ENCODE measurements at regions not wholly inside any gene's neighbourhood (a gene's known extent, or its start where the extent isn't known, plus 50 kb on each side); places are given as distances from the start of the nearest gene placed in this dataset.

DNA sequence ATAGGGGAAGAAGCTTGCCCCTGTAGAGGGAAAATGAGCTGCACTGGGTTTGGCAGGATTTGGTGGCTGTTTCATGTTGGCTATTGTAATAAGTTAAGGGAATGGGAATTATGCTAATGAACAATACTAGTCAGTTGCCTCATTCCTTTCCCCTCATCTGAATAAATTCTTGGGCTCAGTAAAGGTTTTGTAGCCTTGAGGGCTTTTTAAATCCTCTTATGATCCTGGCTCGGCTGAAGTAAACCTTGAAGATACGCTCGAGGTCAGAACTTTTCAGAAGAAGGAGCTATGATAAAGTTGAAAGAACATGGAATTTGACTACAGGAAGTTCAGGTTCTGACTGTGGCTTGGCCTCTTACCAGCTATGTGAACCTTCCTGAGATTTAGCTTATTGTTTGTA lies 448.7 kb downstream of the RAB38 start:
- Mint-ChIP-seq H3K9me3 (no peaks in the 10 kb centered on the region), H3K4me1 (ENCODE audit: unreplicated experiment) (no peaks in the 10 kb centered on the region), H3K4me3 (no peak overlapping the region), H3K27me3 (no peaks in the 10 kb centered on the region), H3K36me3 (no peaks in the 10 kb centered on the region), H3K27ac (no peak overlapping the region)
- no peak for DNase-seq (ENCODE audit: extremely low spot score, unreplicated experiment)
- TF ChIP-seq, protein P1, sequence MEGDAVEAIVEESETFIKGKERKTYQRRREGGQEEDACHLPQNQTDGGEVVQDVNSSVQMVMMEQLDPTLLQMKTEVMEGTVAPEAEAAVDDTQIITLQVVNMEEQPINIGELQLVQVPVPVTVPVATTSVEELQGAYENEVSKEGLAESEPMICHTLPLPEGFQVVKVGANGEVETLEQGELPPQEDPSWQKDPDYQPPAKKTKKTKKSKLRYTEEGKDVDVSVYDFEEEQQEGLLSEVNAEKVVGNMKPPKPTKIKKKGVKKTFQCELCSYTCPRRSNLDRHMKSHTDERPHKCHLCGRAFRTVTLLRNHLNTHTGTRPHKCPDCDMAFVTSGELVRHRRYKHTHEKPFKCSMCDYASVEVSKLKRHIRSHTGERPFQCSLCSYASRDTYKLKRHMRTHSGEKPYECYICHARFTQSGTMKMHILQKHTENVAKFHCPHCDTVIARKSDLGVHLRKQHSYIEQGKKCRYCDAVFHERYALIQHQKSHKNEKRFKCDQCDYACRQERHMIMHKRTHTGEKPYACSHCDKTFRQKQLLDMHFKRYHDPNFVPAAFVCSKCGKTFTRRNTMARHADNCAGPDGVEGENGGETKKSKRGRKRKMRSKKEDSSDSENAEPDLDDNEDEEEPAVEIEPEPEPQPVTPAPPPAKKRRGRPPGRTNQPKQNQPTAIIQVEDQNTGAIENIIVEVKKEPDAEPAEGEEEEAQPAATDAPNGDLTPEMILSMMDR (conservative IDR thresholded peaks at IDR 0.05) = no peak

DNA sequence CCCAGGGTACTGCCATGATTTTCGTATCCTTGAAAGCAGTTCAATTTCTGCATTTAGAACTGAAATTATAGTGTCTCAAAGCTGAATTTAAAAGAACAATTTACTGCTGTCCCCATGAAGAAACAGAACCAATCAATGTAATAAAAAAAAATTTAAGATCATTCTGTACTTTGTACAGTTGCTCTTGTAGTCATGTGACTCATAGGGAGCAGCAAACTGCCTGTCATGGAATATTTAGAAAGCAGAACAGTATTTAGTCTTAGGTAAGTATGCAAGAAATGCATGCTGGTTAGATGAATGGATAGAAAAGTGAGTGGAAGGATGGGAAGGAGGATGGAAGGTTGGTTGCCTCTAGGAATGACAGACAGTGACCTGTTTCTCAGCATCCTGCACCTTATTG lies 450.9 kb downstream of the RAB38 start:
- no peaks in the 10 kb centered on the region for H3K27me3 Mint-ChIP-seq
- H3K4me1 Mint-ChIP-seq (ENCODE audit: unreplicated experiment) = peaks cover 3% of the 10 kb centered on the region
- TF ChIP-seq, protein P1 (conservative IDR thresholded peaks at IDR 0.05) = no peak
- no peaks in the 10 kb centered on the region for H3K9me3 Mint-ChIP-seq
- H3K36me3 Mint-ChIP-seq = no peaks in the 10 kb centered on the region
- H3K27ac Mint-ChIP-seq = no peak overlapping the region
- no peak overlapping the region for H3K4me3 Mint-ChIP-seq
- no peak for DNase-seq (ENCODE audit: extremely low spot score, unreplicated experiment)

DNA sequence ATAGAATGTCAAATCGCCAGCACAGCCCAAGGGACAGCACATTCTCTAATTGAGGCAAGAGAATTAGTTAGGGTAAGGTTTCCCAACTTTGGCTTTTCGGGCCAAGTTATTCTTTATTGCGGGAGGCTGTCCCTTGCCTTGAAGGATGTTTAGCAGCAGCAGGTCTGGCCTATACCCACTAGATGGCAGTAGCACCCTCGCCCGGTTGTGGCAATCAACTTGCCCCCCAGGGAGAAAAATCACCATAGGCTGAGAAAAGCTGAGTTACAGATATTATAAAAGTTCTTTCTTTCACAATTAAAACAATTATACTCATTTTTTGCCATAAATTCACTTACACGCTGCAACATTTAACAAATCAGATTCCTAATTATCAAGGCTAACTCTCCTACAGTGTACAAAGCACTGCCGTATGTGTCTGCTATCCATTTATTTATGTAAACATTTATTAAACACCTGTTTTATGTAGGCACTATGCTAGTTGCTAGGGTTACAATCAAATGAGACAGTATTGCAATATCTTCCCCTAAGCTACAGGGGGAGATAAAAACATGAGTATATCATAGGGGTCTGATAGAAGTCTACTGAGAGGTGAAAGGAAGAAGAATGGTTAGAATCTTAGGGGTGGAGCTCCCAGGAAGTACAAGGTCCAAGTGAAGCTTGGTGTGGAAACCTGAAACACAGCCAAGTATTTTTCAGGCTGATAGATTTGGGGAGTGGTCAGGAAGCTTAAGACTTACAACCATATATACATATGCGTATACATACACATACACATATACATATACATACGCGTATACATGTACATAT lies 452.3 kb downstream of the RAB38 start:
- TF ChIP-seq, protein P1 (conservative IDR thresholded peaks at IDR 0.05) = peak; percentile 75
- no peak overlapping the region for H3K4me3 Mint-ChIP-seq
- no peaks in the 10 kb centered on the region for H3K36me3 Mint-ChIP-seq
- no peaks in the 10 kb centered on the region for H3K27me3 Mint-ChIP-seq
- no peaks in the 10 kb centered on the region for H3K9me3 Mint-ChIP-seq
- H3K4me1 Mint-ChIP-seq (ENCODE audit: unreplicated experiment) = peaks cover 5% of the 10 kb centered on the region
- no peak for DNase-seq (ENCODE audit: extremely low spot score, unreplicated experiment)
- no peak overlapping the region for H3K27ac Mint-ChIP-seq

DNA sequence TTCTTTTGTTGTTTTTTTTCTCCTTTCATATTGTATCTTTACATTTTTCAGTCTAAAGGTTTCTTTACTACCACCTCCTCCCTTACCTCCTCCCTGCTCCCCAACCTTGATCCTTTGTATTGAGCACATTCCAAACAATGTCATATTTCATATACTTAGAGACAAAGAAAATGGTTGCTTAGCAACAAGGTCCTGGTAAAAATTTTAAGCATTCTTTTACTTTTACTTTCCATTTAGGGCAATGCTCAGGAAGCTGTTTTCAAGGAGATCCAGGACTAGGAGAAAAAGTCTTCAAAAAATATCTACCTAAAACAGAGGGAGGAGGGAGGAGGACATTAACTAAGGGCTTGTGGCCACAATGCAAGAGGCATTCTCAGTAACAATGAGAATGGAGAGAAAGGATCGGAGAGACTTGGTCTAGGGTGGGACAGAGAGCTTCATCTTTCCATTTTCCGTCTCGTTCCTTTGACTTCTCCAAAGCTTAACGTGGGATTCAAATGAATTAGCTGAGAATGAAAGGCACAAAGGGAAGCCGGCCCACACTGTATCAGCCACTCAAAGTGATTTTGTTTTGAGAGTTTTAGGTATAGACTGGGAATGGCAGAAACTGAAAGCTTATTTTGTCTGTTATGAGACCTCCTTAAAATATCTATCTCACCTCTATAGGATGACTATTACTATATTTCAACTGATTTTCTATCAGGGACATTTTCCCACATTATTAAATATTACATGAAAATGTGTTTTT lies 455.7 kb downstream of the RAB38 start:
- no peaks in the 10 kb centered on the region for H3K27me3 Mint-ChIP-seq
- peak overlapping the region; percentile 10 for H3K27ac Mint-ChIP-seq
- no peak for DNase-seq (ENCODE audit: extremely low spot score, unreplicated experiment)
- H3K36me3 Mint-ChIP-seq = no peaks in the 10 kb centered on the region
- H3K4me1 Mint-ChIP-seq (ENCODE audit: unreplicated experiment) = peaks cover 5% of the 10 kb centered on the region
- TF ChIP-seq, protein P1 (conservative IDR thresholded peaks at IDR 0.05) = no peak
- no peaks in the 10 kb centered on the region for H3K9me3 Mint-ChIP-seq
- no peak overlapping the region for H3K4me3 Mint-ChIP-seq

DNA sequence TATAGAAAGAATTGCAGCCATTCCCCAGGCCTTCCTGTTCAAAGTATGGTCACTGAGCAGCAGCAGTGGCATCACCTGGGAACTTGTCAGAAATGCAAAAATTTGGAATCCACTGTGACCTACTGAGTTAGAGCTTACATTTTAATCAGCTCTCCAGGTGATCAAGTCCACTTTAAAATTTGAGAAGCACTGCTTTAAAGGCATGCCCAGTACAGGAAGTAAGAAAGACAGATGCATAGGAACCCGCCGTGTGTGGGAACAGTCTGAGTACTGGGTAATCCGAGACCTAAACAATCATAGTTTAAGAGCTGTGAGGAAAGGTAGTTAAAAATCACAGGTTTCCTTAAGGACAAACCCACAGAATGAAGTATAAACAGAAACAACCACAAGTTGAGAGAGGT lies 462.4 kb downstream of the RAB38 start:
- Mint-ChIP-seq H3K4me1 (ENCODE audit: unreplicated experiment) (peaks cover 13% of the 10 kb centered on the region), H3K9me3 (no peaks in the 10 kb centered on the region), H3K36me3 (no peaks in the 10 kb centered on the region), H3K4me3 (no peak overlapping the region), H3K27ac (no peak overlapping the region), H3K27me3 (no peaks in the 10 kb centered on the region)
- no peak for DNase-seq (ENCODE audit: extremely low spot score, unreplicated experiment)
- TF ChIP-seq, protein P1 (conservative IDR thresholded peaks at IDR 0.05) = no peak
